ENCODE measurements at regions not wholly inside any gene's neighbourhood (a gene's known extent, or its start where the extent isn't known, plus 50 kb on each side); places are given as distances from the start of the nearest gene placed in this dataset.

GRCh38 chr20:24066076-24066700 is 77.6 kb upstream of the GGTLC1 start:
- no peak for ATAC-seq
- ChIA-PET POLR2A (no interaction called here), CTCF (interaction anchor here (1.3 kb wide), 1 partner anchor 129 kb away, joined by 4 read pairs; no protein-coding TSS in a partner anchor)
- Histone ChIP-seq H3K27ac (no peak overlapping the region), H3K4me1 (no peaks in the 10 kb centered on the region), H3K9me3 (peaks cover 8% of the 10 kb centered on the region; the same call in 2 of the 3 replicates), H3K4me2 (no peak overlapping the region), H3K4me3 (no peak overlapping the region)
- 27% methylated on average over 6 of the region's 6 CpGs for WGBS (ENCODE audit: missing lambda C conversion rate)
- TF ChIP-seq, protein P1, sequence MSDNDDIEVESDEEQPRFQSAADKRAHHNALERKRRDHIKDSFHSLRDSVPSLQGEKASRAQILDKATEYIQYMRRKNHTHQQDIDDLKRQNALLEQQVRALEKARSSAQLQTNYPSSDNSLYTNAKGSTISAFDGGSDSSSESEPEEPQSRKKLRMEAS (IDR thresholded peaks at IDR 0.05), result no peak
- TF ChIP-seq MAZ (IDR thresholded peaks at IDR 0.05; ENCODE audit: borderline replicate concordance, low read depth, low read length) (no peak), ZFP36 (IDR thresholded peaks at IDR 0.05; ENCODE audit: borderline replicate concordance, partially characterized antibody) (no peak), RNF2 (IDR thresholded peaks at IDR 0.05; ENCODE audit: borderline replicate concordance, low read depth) (no peak), BCL3 (IDR thresholded peaks at IDR 0.05) (no peak), NPAS2 (CRISPR knock-in tag; IDR thresholded peaks at IDR 0.05; ENCODE audit: borderline replicate concordance) (no peak), EP300 (IDR thresholded peaks at IDR 0.05) (no peak)
- TF ChIP-seq, protein P2, sequence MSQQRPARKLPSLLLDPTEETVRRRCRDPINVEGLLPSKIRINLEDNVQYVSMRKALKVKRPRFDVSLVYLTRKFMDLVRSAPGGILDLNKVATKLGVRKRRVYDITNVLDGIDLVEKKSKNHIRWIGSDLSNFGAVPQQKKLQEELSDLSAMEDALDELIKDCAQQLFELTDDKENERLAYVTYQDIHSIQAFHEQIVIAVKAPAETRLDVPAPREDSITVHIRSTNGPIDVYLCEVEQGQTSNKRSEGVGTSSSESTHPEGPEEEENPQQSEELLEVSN (IDR thresholded peaks at IDR 0.05; ENCODE audit: borderline replicate concordance, low read depth), result no peak
- FAIRE-seq, result no peak
- no peak for DNase-seq (ENCODE audit: low read depth in 1 of 2, low spot score in 1 of 2)

DNA sequence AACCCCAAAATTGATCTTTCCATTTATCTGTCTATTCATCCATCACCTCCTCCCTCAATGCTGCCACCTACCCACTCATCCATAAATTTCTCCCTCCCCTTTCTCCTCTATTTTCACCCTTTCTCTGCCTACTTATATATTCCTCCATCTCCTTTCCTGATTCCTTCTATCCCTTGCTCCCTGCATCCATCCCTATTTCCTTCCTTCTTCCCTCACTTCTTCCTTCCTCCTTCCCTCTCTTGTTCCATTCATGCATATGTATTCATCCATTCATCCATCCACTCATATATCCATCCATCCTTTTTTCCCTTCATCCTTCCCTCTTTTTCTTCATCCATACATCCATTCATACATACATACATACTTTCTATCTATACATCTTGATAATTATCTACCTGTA is 76.3 kb upstream of the GGTLC1 start:
- no peak for TF ChIP-seq ZNF302 (CRISPR knock-in tag; IDR thresholded peaks at IDR 0.05)
- no peak for TF ChIP-seq SREBF2 (IDR thresholded peaks at IDR 0.05)
- no peak for TF ChIP-seq EP300 (IDR thresholded peaks at IDR 0.05)
- TF ChIP-seq SMC3 (IDR thresholded peaks at IDR 0.05), result no peak
- no peak for TF ChIP-seq BCL3 (IDR thresholded peaks at IDR 0.05)
- TF ChIP-seq CEBPB (IDR thresholded peaks at IDR 0.05), result no peak
- TF ChIP-seq CHD2 (IDR thresholded peaks at IDR 0.05; ENCODE audit: low read length, partially characterized antibody), result no peak
- TF ChIP-seq TP53 (CRISPR knock-in tag; IDR thresholded peaks at IDR 0.05), result no peak
- no peak for TF ChIP-seq NFE2L2 (conservative IDR thresholded peaks at IDR 0.05; ENCODE audit: low read length)
- no peak for TF ChIP-seq EHMT2 (IDR thresholded peaks at IDR 0.05; ENCODE audit: low read depth)
- TF ChIP-seq, protein P2 (IDR thresholded peaks at IDR 0.05; ENCODE audit: borderline replicate concordance, low read depth), result no peak
- TF ChIP-seq HEYL (CRISPR knock-in tag; IDR thresholded peaks at IDR 0.05), result no peak
- no peak for TF ChIP-seq HES2 (IDR thresholded peaks at IDR 0.05)
- TF ChIP-seq FOSB (CRISPR knock-in tag; IDR thresholded peaks at IDR 0.05), result no peak
- ATAC-seq (no peak), DNase-seq (ENCODE audit: low read depth in 1 of 2, low spot score in 1 of 2) (no peak), FAIRE-seq (no peak)
- H3K27ac ChIP-seq, result no peak overlapping the region
- no peak overlapping the region for H3K4me3 ChIP-seq
- no peaks in the 10 kb centered on the region for H3K4me1 ChIP-seq
- ChIA-PET POLR2A (no interaction called here), CTCF (no interaction called here)
- H3K9me3 ChIP-seq, result peaks cover 2% of the 10 kb centered on the region; the same call in 1 of the 3 replicates
- no peak overlapping the region for H3K4me2 ChIP-seq

GRCh38 chr20:24064092-24064491 is 75.5 kb upstream of the GGTLC1 start:
- FAIRE-seq, result no peak
- peaks cover 2% of the 10 kb centered on the region; the same call in 1 of the 3 replicates for H3K9me3 ChIP-seq
- H3K27ac ChIP-seq, result no peak overlapping the region
- WGBS (ENCODE audit: missing lambda C conversion rate), result 67% methylated on average over 4 of the region's 4 CpGs
- ATAC-seq, result no peak
- H3K4me2 ChIP-seq, result no peak overlapping the region
- no peaks in the 10 kb centered on the region for H3K4me1 ChIP-seq
- DNase-seq (ENCODE audit: low read depth in 1 of 2, low spot score in 1 of 2), result no peak
- H3K4me3 ChIP-seq, result no peak overlapping the region
- CTCF ChIA-PET, result no interaction called here
- POLR2A ChIA-PET, result no interaction called here
- TF ChIP-seq JUN (IDR thresholded peaks at IDR 0.05) (no peak), CBX8 (IDR thresholded peaks at IDR 0.05) (no peak), POLR2AphosphoS2 (conservative IDR thresholded peaks at IDR 0.05; ENCODE audit: low read length) (no peak), MAFK (IDR thresholded peaks at IDR 0.05; ENCODE audit: partially characterized antibody) (no peak), RAD21 (conservative IDR thresholded peaks at IDR 0.05 in 1 of 2, IDR thresholded peaks at IDR 0.05 in 1 of 2) (no peak), NPAS2 (CRISPR knock-in tag; IDR thresholded peaks at IDR 0.05; ENCODE audit: borderline replicate concordance) (no peak), FOSL2 (IDR thresholded peaks at IDR 0.05) (no peak), FOSL2 (CRISPR knock-in tag; IDR thresholded peaks at IDR 0.05) (no peak), FOSB (CRISPR knock-in tag; IDR thresholded peaks at IDR 0.05) (no peak), GATA3 (IDR thresholded peaks at IDR 0.05; ENCODE audit: borderline replicate concordance) (no peak)
- TF ChIP-seq, protein P3, sequence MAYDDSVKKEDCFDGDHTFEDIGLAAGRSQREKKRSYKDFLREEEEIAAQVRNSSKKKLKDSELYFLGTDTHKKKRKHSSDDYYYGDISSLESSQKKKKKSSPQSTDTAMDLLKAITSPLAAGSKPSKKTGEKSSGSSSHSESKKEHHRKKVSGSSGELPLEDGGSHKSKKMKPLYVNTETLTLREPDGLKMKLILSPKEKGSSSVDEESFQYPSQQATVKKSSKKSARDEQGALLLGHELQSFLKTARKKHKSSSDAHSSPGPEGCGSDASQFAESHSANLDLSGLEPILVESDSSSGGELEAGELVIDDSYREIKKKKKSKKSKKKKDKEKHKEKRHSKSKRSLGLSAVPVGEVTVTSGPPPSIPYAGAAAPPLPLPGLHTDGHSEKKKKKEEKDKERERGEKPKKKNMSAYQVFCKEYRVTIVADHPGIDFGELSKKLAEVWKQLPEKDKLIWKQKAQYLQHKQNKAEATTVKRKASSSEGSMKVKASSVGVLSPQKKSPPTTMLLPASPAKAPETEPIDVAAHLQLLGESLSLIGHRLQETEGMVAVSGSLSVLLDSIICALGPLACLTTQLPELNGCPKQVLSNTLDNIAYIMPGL (CRISPR knock-in tag; IDR thresholded peaks at IDR 0.05; ENCODE audit: borderline replicate concordance), result no peak

Measured in A549 (cell line).